ENCODE measurements at regions not wholly inside any gene's neighbourhood (a gene's known extent, or its start where the extent isn't known, plus 50 kb on each side); places are given as distances from the start of the nearest gene placed in this dataset.

GRCh38 chr12:25839470-25839869, 119.0 kb upstream of the RASSF8 start:
- TF ChIP-seq POLR2A (IDR thresholded peaks at IDR 0.05; ENCODE audit: extremely low read depth, insufficient read length), result no peak
- no peak for TF ChIP-seq MYC (IDR thresholded peaks at IDR 0.05; ENCODE audit: low read depth, low read length)
- TF ChIP-seq CTCF (IDR thresholded peaks at IDR 0.05; ENCODE audit: low read depth, low read length), result no peak
- no peak for TF ChIP-seq MAX (IDR thresholded peaks at IDR 0.05; ENCODE audit: low read depth, low read length)
- H3K4me3 ChIP-seq (ENCODE audit: low read depth, low read length), result no peak overlapping the region
- DNase-seq (ENCODE audit: low read depth), result no peak

- DNase-seq (ENCODE audit: low read depth), result no peak
- TF ChIP-seq POLR2A (IDR thresholded peaks at IDR 0.05; ENCODE audit: extremely low read depth, insufficient read length) (no peak), MYC (IDR thresholded peaks at IDR 0.05; ENCODE audit: low read depth, low read length) (no peak), CTCF (IDR thresholded peaks at IDR 0.05; ENCODE audit: low read depth, low read length) (no peak), MAX (IDR thresholded peaks at IDR 0.05; ENCODE audit: low read depth, low read length) (no peak)
- no peak overlapping the region for H3K4me3 ChIP-seq (ENCODE audit: low read depth, low read length)
Measured at GRCh38 chr12:25840678-25841465, 117.6 kb upstream of the RASSF8 start.

GRCh38 chr12:25842254-25842653, 116.2 kb upstream of the RASSF8 start:
- H3K4me3 ChIP-seq (ENCODE audit: low read depth, low read length), result no peak overlapping the region
- TF ChIP-seq MYC (IDR thresholded peaks at IDR 0.05; ENCODE audit: low read depth, low read length) (no peak), MAX (IDR thresholded peaks at IDR 0.05; ENCODE audit: low read depth, low read length) (no peak), CTCF (IDR thresholded peaks at IDR 0.05; ENCODE audit: low read depth, low read length) (no peak), POLR2A (IDR thresholded peaks at IDR 0.05; ENCODE audit: extremely low read depth, insufficient read length) (no peak)
- no peak for DNase-seq (ENCODE audit: low read depth)

GRCh38 chr12:25843976-25844375, 114.5 kb upstream of the RASSF8 start:
- no peak for DNase-seq (ENCODE audit: low read depth)
- no peak overlapping the region for H3K4me3 ChIP-seq (ENCODE audit: low read depth, low read length)
- TF ChIP-seq POLR2A (IDR thresholded peaks at IDR 0.05; ENCODE audit: extremely low read depth, insufficient read length) (no peak), CTCF (IDR thresholded peaks at IDR 0.05; ENCODE audit: low read depth, low read length) (no peak), MYC (IDR thresholded peaks at IDR 0.05; ENCODE audit: low read depth, low read length) (no peak), MAX (IDR thresholded peaks at IDR 0.05; ENCODE audit: low read depth, low read length) (no peak)

- TF ChIP-seq MYC (IDR thresholded peaks at IDR 0.05; ENCODE audit: low read depth, low read length), result no peak
- no peak for TF ChIP-seq MAX (IDR thresholded peaks at IDR 0.05; ENCODE audit: low read depth, low read length)
- TF ChIP-seq POLR2A (IDR thresholded peaks at IDR 0.05; ENCODE audit: extremely low read depth, insufficient read length), result no peak
- no peak for TF ChIP-seq CTCF (IDR thresholded peaks at IDR 0.05; ENCODE audit: low read depth, low read length)
- no peak for DNase-seq (ENCODE audit: low read depth)
- no peak overlapping the region for H3K4me3 ChIP-seq (ENCODE audit: low read depth, low read length)
Measured at GRCh38 chr12:25845415-25845814, 113.1 kb upstream of the RASSF8 start.
